RPMI8226 (cell line): ENCODE measurements at regions not wholly inside any gene's neighbourhood (a gene's known extent, or its start where the extent isn't known, plus 50 kb on each side); places are given as distances from the start of the nearest gene placed in this dataset.

Experiments
- DNase-seq: peaks from one replicate; pipeline ENCODE4 v3.0.0-alpha.2; 2015

GRCh38 chr15:46450112-46450809 is 815.4 kb downstream of the SQOR start:
- no peak for DNase-seq

- DNase-seq: no peak
Observed at GRCh38 chr15:46450810-46451182, 816.0 kb downstream of the SQOR start.

- no peak for DNase-seq
Observed at GRCh38 chr15:46452297-46452820, 817.5 kb downstream of the SQOR start.

GRCh38 chr15:46456456-46456855 is 821.6 kb downstream of the SQOR start:
- DNase-seq: no peak

- no peak for DNase-seq
Observed at GRCh38 chr15:46460431-46461094, 825.7 kb downstream of the SQOR start.

GRCh38 chr15:46461416-46461815 is 826.6 kb downstream of the SQOR start:
- no peak for DNase-seq

GRCh38 chr15:46467041-46467440 is 832.2 kb downstream of the SQOR start:
- no peak for DNase-seq

GRCh38 chr15:46471096-46471495 is 836.3 kb downstream of the SQOR start:
- DNase-seq: no peak

GRCh38 chr15:46489276-46489675 is 854.4 kb downstream of the SQOR start:
- no peak for DNase-seq

GRCh38 chr15:46496491-46497115 is 861.8 kb downstream of the SQOR start:
- no peak for DNase-seq

- DNase-seq: no peak
Observed at GRCh38 chr15:46502667-46503066, 867.8 kb downstream of the SQOR start.

- DNase-seq: no peak
Observed at GRCh38 chr15:46518381-46518780, 883.6 kb downstream of the SQOR start.

- no peak for DNase-seq
Observed at GRCh38 chr15:46523701-46524100, 888.9 kb downstream of the SQOR start.

- DNase-seq: no peak
Observed at GRCh38 chr15:46525984-46526725, 891.3 kb downstream of the SQOR start.

- DNase-seq: no peak
Observed at GRCh38 chr15:46526726-46527110, 891.9 kb downstream of the SQOR start.

GRCh38 chr15:46543626-46544025 is 908.8 kb downstream of the SQOR start:
- DNase-seq: no peak

GRCh38 chr15:46548989-46549388 is 914.2 kb downstream of the SQOR start:
- DNase-seq: no peak

GRCh38 chr15:46552316-46552715 is 917.5 kb downstream of the SQOR start:
- no peak for DNase-seq

- no peak for DNase-seq
Observed at GRCh38 chr15:46555547-46555946, 920.7 kb downstream of the SQOR start.

- no peak for DNase-seq
Observed at GRCh38 chr15:46556010-46556409, 921.2 kb downstream of the SQOR start.

- DNase-seq: no peak
Observed at GRCh38 chr15:46556559-46557379, 921.9 kb downstream of the SQOR start.

- no peak for DNase-seq
Observed at GRCh38 chr15:46567968-46568367, 933.1 kb downstream of the SQOR start.
